Vagina (tissue), 2 donors: ENCODE measurements at regions not wholly inside any gene's neighbourhood (a gene's known extent, or its start where the extent isn't known, plus 50 kb on each side); places are given as distances from the start of the nearest gene placed in this dataset.

Experiments
- DNase-seq, 2 donors: peaks; one replicate each; pipeline ENCODE4 v3.0.0-alpha.2; 2017; ENCODE audit errors: extremely low spot score in 2 of 2
- H3K27ac ChIP-seq: fragments of 200-600 bp; sonication (generic); one replicate; pipeline ENCODE4 v1.5.1; 2019
- H3K27me3 ChIP-seq: fragments of 200-600 bp; sonication (generic); one replicate; pipeline ENCODE4 v1.5.1; 2019
- H3K36me3 ChIP-seq, 2 donors: fragments of 200-600 bp; sonication (generic); one replicate each; pipeline ENCODE4 v1.5.1; 2017 to 2019
- H3K4me1 ChIP-seq: fragments of 200-600 bp; sonication (generic); one replicate; pipeline ENCODE4 v1.5.1; 2019
- H3K4me3 ChIP-seq, 2 donors: fragments of 200-600 bp; sonication (generic); 1 replicate in 1 of 2; 2 replicates in 1 of 2; pipeline ENCODE4 v1.5.1; 2016 to 2019
- H3K9me3 ChIP-seq: fragments of 200-600 bp; sonication (generic); one replicate; pipeline ENCODE4 v1.5.1; 2019
- POLR2A ChIP-seq, 2 donors: fragments of 450-650 bp; IDR thresholded peaks; one replicate each; pipeline ENCODE4 v1.6.1; 2017; ENCODE audit warnings: antibody characterized with exemption in 2 of 2, mild to moderate bottlenecking in 2 of 2, moderate library complexity in 2 of 2
- POLR2AphosphoS5 ChIP-seq, 2 donors: sonication (generic); formaldehyde crosslinking; IDR thresholded peaks; one replicate each; pipeline ENCODE4 v1.9.0; 2017; ENCODE audit warnings: antibody characterized with exemption in 2 of 2, mild to moderate bottlenecking in 2 of 2, low read depth in 1 of 2; ENCODE audit not compliant: insufficient read depth in 1 of 2
- intact Hi-C: fragments of 100-400 bp; cut with DNase I; formaldehyde crosslinking; loops from one replicate; pipeline ENCODE4 v1.15.1; 2023
- TF ChIP-seq, protein P1 (sequence below), 3 experiments: fragments of 450-650 bp in 2 of 3; fragments of 200-600 bp in 1 of 3; sonication (generic) in 1 of 3; IDR thresholded peaks; one replicate each; pipeline ENCODE4 v1.5.1; 2017 to 2019; ENCODE audit warnings: antibody characterized with exemption in 3 of 3, mild to moderate bottlenecking in 2 of 3, moderate library complexity in 2 of 3

DNA sequence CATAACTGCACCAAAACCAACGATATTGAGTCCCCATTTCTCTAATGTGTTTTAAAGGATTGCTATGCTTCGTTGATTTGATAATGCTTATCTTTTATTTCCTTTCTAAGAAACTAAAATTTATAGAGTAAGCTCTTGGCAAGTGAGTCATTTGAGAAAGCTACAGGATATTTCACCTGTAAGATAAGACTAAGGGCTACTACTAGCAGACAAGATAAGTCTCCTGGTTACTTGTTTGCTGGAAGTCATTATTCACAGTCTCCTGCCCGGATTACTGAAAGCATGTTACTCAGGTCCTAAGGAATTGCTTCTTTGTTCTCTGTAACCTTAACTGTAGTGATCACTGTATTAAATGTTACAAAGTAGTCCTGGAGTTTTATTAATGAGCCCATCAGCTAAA, 315.9 kb upstream of the RASA1 start:
- TF ChIP-seq, protein P1, sequence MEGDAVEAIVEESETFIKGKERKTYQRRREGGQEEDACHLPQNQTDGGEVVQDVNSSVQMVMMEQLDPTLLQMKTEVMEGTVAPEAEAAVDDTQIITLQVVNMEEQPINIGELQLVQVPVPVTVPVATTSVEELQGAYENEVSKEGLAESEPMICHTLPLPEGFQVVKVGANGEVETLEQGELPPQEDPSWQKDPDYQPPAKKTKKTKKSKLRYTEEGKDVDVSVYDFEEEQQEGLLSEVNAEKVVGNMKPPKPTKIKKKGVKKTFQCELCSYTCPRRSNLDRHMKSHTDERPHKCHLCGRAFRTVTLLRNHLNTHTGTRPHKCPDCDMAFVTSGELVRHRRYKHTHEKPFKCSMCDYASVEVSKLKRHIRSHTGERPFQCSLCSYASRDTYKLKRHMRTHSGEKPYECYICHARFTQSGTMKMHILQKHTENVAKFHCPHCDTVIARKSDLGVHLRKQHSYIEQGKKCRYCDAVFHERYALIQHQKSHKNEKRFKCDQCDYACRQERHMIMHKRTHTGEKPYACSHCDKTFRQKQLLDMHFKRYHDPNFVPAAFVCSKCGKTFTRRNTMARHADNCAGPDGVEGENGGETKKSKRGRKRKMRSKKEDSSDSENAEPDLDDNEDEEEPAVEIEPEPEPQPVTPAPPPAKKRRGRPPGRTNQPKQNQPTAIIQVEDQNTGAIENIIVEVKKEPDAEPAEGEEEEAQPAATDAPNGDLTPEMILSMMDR (IDR thresholded peaks at IDR 0.05): no peak
- TF ChIP-seq POLR2AphosphoS5 (IDR thresholded peaks at IDR 0.05; ENCODE audit: insufficient read depth in 1 of 2, low read depth in 1 of 2): no peak
- TF ChIP-seq POLR2A (IDR thresholded peaks at IDR 0.05): no peak
- Histone ChIP-seq H3K4me3 (no peak overlapping the region), H3K36me3 (no peaks in the 10 kb centered on the region), H3K27ac (no peak overlapping the region), H3K27me3 (no peaks in the 10 kb centered on the region), H3K4me1 (no peaks in the 10 kb centered on the region), H3K9me3 (no peaks in the 10 kb centered on the region)
- DNase-seq: no peak
- intact Hi-C loops: no loop called here

DNA sequence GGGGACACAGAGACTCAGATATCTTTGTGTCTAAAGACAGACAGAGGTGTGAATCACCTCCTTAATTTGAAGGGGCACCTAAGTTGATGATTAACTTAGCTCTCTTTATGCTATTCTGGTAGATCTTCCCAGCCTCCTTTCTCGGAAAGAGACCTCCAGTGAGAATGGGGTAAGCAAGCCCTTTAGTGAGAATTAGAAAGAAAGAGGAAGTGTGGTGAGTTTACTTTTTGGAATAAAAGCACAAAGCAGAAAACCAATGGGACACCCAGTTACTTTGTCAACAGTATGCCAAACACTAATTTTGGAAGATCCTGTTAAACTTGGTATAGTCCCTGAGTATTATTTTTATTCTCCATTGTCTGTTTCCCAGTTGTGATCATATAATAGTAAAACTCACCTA, 302.8 kb upstream of the RASA1 start:
- intact Hi-C loops: no loop called here
- Histone ChIP-seq H3K9me3 (no peaks in the 10 kb centered on the region), H3K36me3 (no peaks in the 10 kb centered on the region), H3K27ac (no peak overlapping the region), H3K27me3 (no peaks in the 10 kb centered on the region), H3K4me3 (no peak overlapping the region), H3K4me1 (no peaks in the 10 kb centered on the region)
- TF ChIP-seq POLR2A (IDR thresholded peaks at IDR 0.05) (no peak), POLR2AphosphoS5 (IDR thresholded peaks at IDR 0.05; ENCODE audit: insufficient read depth in 1 of 2, low read depth in 1 of 2) (no peak)
- TF ChIP-seq, protein P1 (IDR thresholded peaks at IDR 0.05): no peak
- DNase-seq: no peak

DNA sequence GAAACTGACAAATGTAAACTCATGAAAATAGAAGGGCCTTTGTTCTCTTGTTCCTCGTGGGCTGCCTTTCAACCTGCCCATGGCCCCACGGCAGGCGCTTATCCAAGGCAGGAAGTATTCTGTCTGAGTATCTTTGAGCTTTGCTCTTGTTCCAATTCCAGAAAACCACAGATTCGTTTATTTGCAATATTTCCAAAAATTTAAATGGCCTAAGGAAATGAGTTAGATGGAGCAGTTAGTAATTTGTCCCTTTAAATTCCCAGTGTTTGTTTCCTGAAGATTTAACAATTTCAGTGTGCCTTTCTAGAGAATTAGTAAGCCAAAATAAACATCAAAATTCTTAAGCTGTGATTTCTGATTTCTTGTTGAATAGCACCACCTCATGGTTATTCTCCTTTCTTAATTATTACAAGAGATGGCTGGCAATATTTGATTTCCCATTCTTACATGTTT, 299.4 kb upstream of the RASA1 start:
- no peak overlapping the region for H3K27ac ChIP-seq
- H3K4me1 ChIP-seq: no peaks in the 10 kb centered on the region
- no peak for DNase-seq
- intact Hi-C loops: no loop called here
- no peaks in the 10 kb centered on the region for H3K36me3 ChIP-seq
- no peaks in the 10 kb centered on the region for H3K27me3 ChIP-seq
- H3K4me3 ChIP-seq: no peak overlapping the region
- TF ChIP-seq POLR2A (IDR thresholded peaks at IDR 0.05) (no peak), POLR2AphosphoS5 (IDR thresholded peaks at IDR 0.05; ENCODE audit: insufficient read depth in 1 of 2, low read depth in 1 of 2) (no peak)
- TF ChIP-seq, protein P1 (IDR thresholded peaks at IDR 0.05): peak in 2 of 3 experiments; percentile 33 to 43
- no peaks in the 10 kb centered on the region for H3K9me3 ChIP-seq

DNA sequence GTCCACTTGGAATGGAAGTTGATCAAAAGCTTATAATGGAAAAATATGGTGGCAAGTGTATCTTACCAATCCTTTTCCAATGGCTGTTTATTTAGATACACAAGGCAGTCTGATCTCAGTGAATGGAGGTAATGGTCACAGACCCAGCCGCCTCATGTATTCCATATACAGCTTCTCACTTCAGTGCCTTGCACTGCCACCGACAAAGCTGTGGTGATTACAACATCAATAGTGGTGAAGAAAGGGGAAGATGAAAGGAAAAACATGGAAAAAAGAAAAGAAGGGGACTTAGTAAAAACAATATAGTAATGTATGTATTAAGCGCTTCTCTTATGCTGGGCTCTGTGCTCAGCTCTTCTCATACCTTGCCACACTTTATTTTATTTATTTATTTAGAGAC, 297.3 kb upstream of the RASA1 start:
- no peaks in the 10 kb centered on the region for H3K27me3 ChIP-seq
- DNase-seq: no peak
- TF ChIP-seq, protein P1 (IDR thresholded peaks at IDR 0.05): no peak
- TF ChIP-seq POLR2A (IDR thresholded peaks at IDR 0.05) (no peak), POLR2AphosphoS5 (IDR thresholded peaks at IDR 0.05; ENCODE audit: insufficient read depth in 1 of 2, low read depth in 1 of 2) (no peak)
- H3K36me3 ChIP-seq: no peaks in the 10 kb centered on the region
- intact Hi-C loops: no loop called here
- H3K4me1 ChIP-seq: no peaks in the 10 kb centered on the region
- H3K27ac ChIP-seq: no peak overlapping the region
- H3K4me3 ChIP-seq: no peak overlapping the region
- no peaks in the 10 kb centered on the region for H3K9me3 ChIP-seq

DNA sequence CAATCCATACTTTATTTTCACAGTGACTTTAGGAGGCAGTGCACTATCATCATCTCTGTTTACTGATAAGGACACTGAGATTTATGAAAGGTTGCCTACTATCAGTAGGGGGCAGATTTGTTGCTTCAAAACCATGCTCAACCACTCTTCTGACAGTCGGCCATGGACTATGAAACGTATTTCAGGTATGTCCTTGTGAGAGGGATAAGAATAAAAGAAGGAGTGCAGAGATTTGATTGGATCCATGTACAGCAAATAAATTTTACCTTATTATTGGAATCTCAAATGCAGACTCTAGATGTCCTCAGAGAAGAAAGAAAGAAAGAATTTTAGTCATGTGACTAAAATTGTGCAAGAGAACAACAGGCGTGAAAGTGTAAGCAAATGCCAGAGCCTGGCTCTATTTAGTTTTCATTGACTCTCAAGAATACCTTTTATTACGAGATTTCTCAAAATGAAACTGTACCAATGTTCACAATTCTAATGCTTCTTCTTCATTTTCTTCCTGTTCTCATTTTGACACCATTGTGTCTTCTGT, 296.6 kb upstream of the RASA1 start:
- TF ChIP-seq POLR2A (IDR thresholded peaks at IDR 0.05) (no peak), POLR2AphosphoS5 (IDR thresholded peaks at IDR 0.05; ENCODE audit: insufficient read depth in 1 of 2, low read depth in 1 of 2) (no peak)
- TF ChIP-seq, protein P1 (IDR thresholded peaks at IDR 0.05): peak in 1 of 3 experiments; percentile 14

More for the DNA sequence above, 296.6 kb upstream of the RASA1 start:
- no peak overlapping the region for H3K4me3 ChIP-seq
- no peaks in the 10 kb centered on the region for H3K9me3 ChIP-seq
- intact Hi-C loops: no loop called here
- no peaks in the 10 kb centered on the region for H3K27me3 ChIP-seq
- DNase-seq: no peak
- no peak overlapping the region for H3K27ac ChIP-seq
- H3K36me3 ChIP-seq: no peaks in the 10 kb centered on the region
- no peaks in the 10 kb centered on the region for H3K4me1 ChIP-seq
